CD4-positive, CD25-positive, alpha-beta regulatory T cell (primary cell): ENCODE measurements at regions not wholly inside any gene's neighbourhood (a gene's known extent, or its start where the extent isn't known, plus 50 kb on each side); places are given as distances from the start of the nearest gene placed in this dataset.

ENCODE experiments used
- ATAC-seq, 2 donors: fragments of 150-1000 bp; cut with Tn5 transposase; one replicate each; pipeline ENCODE4 v1.10.0; 2021; ENCODE audit warnings: low read depth in 2 of 2, moderate number of reproducible peaks in 2 of 2, moderate library complexity in 1 of 2
- DNase-seq, 3 donors: peaks; one replicate each; pipeline versions ENCODE4 v3.0.0 to v3.0.0-alpha.2; 2012 to 2022; ENCODE audit warnings: mixed read lengths in 1 of 3
- H3K27ac ChIP-seq: one replicate; pipeline ENCODE4 v1.7.0; 2013; ENCODE audit warnings: mild to moderate bottlenecking, low read length; ENCODE audit not compliant: insufficient read depth, poor library complexity, severe bottlenecking
- H3K27me3 ChIP-seq: one replicate; pipeline ENCODE4 v1.7.0; 2013; ENCODE audit warnings: low read length; ENCODE audit not compliant: control insufficient read depth, insufficient read depth
- H3K36me3 ChIP-seq: one replicate; pipeline ENCODE4 v1.7.0; 2013; ENCODE audit warnings: mild to moderate bottlenecking, low read length, moderate library complexity; ENCODE audit not compliant: control insufficient read depth, insufficient read depth
- H3K4me1 ChIP-seq: 2 replicates; pipeline ENCODE4 v1.7.0; 2013; ENCODE audit warnings: mild to moderate bottlenecking, low read length; ENCODE audit not compliant: insufficient read depth, control insufficient read depth, poor library complexity, severe bottlenecking
- H3K4me3 ChIP-seq: one replicate; pipeline ENCODE4 v1.7.0; 2013; ENCODE audit warnings: low read depth, mild to moderate bottlenecking, low read length, moderate library complexity
- H3K9me3 ChIP-seq, 2 experiments: 1 replicate in 1 of 2; 2 replicates in 1 of 2; pipeline ENCODE4 v1.7.0; 2013; ENCODE audit warnings: low read length in 2 of 2, mild to moderate bottlenecking in 1 of 2, moderate library complexity in 1 of 2; ENCODE audit not compliant: control insufficient read depth in 2 of 2
- H3K27ac Mint-ChIP-seq, 3 donors: one replicate each; pipeline ENCODE4 v1.8.0; 2020 to 2022; ENCODE audit warnings: mild to moderate bottlenecking in 3 of 3, mixed read lengths in 3 of 3, moderate library complexity in 2 of 3
- H3K27me3 Mint-ChIP-seq: one replicate; pipeline ENCODE4 v1.8.0; 2022; ENCODE audit warnings: mild to moderate bottlenecking, mixed read lengths
- H3K36me3 Mint-ChIP-seq: one replicate; pipeline ENCODE4 v1.8.0; 2020; ENCODE audit warnings: mixed read lengths
- H3K4me1 Mint-ChIP-seq, 4 donors: one replicate each; pipeline ENCODE4 v1.8.0; 2020 to 2022; ENCODE audit warnings: mixed read lengths in 4 of 4, mild to moderate bottlenecking in 1 of 4
- H3K4me3 Mint-ChIP-seq, 4 donors: one replicate each; pipeline ENCODE4 v1.8.0; 2020 to 2022; ENCODE audit warnings: mild to moderate bottlenecking in 4 of 4, mixed read lengths in 4 of 4, moderate library complexity in 3 of 4
- H3K9me3 Mint-ChIP-seq, 7 donors: one replicate each; pipeline ENCODE4 v1.8.0; 2020 to 2022; ENCODE audit warnings: mixed read lengths in 7 of 7, mild to moderate bottlenecking in 3 of 7, moderate library complexity in 2 of 7

DNA sequence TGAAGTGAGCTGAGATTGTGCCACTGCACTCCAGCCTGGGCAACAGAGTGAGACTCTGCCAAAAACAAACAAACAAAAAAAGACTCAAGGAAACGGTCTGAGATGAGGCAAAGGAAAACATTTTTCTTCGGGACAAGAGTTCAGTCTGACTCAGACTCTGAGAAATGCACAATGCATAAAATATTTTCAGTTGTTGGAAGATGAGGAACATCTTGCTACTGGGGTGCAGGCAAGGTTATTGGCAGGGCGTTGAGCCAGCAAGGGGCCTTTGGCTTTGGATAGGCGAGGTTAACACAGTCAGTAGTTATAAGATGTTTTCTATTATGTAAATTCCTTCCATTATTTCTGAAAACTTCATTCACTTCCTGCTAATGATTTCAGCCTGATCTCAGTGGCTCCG, 96.1 kb upstream of the VCX start:
- Mint-ChIP-seq H3K27me3 (no peaks in the 10 kb centered on the region), H3K4me1 (no peaks in the 10 kb centered on the region), H3K36me3 (no peaks in the 10 kb centered on the region), H3K27ac (no peak overlapping the region), H3K9me3 (peaks cover 0 to 5% (median 0%) of the 10 kb centered on the region in 7 donors), H3K4me3 (no peak overlapping the region)
- no peaks in the 10 kb centered on the region for H3K27me3 ChIP-seq
- ATAC-seq: no peak
- H3K36me3 ChIP-seq: no peaks in the 10 kb centered on the region
- no peak overlapping the region for H3K4me3 ChIP-seq
- no peak overlapping the region for H3K27ac ChIP-seq
- H3K4me1 ChIP-seq: no peaks in the 10 kb centered on the region
- H3K9me3 ChIP-seq: no peaks in the 10 kb centered on the region
- DNase-seq: no peak

DNA sequence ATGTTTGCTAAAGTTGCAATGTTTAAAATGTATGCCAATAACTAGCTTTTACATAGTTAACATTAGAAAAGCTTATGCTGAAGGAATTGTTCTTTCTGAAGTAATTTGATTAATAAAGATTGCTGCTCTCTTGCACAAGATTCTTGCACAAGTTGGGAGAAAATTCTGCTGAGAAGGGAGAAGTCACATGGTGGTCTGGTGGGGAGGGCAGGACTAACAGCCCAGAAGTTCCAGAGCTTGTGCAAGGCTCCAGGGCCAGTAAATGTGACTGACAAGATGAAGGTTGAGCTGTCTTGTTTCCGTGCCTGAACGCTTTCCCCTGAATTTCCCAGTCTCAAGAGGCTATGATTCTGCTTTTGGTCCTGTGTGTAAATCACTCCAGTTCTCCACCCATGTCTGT, 112.9 kb upstream of the VCX start:
- no peak overlapping the region for H3K4me3 Mint-ChIP-seq
- DNase-seq (no peak), ATAC-seq (no peak)
- Histone ChIP-seq H3K4me1 (no peaks in the 10 kb centered on the region), H3K36me3 (no peaks in the 10 kb centered on the region), H3K9me3 (no peaks in the 10 kb centered on the region), H3K27ac (no peak overlapping the region), H3K27me3 (no peaks in the 10 kb centered on the region), H3K4me3 (no peak overlapping the region)
- no peaks in the 10 kb centered on the region for H3K36me3 Mint-ChIP-seq
- H3K4me1 Mint-ChIP-seq: no peaks in the 10 kb centered on the region
- no peak overlapping the region for H3K27ac Mint-ChIP-seq
- H3K27me3 Mint-ChIP-seq: no peaks in the 10 kb centered on the region
- peaks cover 0 to 5% (median 0%) of the 10 kb centered on the region in 7 donors for H3K9me3 Mint-ChIP-seq

DNA sequence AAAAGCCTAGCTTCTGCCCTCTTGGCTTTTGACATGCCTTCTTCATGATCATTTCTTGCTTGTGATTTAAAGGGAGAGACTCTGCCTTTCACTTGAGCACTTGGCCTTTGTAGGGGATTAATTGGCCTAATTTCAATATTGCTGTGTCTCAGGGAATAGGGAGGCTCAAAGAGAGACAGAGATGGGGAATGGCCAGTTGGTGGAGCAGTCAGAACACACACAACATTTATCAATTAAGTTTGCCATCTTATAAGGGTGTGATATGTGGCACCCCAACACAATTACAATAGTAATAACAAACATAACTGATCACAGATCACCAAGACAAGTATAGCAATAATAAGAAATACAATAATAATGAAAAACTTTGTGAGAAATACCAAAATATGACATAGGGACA, 122.5 kb upstream of the VCX start:
- ATAC-seq (no peak), DNase-seq (no peak)
- no peaks in the 10 kb centered on the region for H3K27me3 ChIP-seq
- Mint-ChIP-seq H3K9me3 (peaks cover 0 to 3% (median 0%) of the 10 kb centered on the region in 7 donors), H3K36me3 (no peaks in the 10 kb centered on the region), H3K4me1 (no peaks in the 10 kb centered on the region), H3K4me3 (no peak overlapping the region), H3K27ac (no peak overlapping the region), H3K27me3 (no peaks in the 10 kb centered on the region)
- H3K4me1 ChIP-seq: no peaks in the 10 kb centered on the region
- H3K9me3 ChIP-seq: no peaks in the 10 kb centered on the region
- no peak overlapping the region for H3K27ac ChIP-seq
- H3K36me3 ChIP-seq: no peaks in the 10 kb centered on the region
- no peak overlapping the region for H3K4me3 ChIP-seq

DNA sequence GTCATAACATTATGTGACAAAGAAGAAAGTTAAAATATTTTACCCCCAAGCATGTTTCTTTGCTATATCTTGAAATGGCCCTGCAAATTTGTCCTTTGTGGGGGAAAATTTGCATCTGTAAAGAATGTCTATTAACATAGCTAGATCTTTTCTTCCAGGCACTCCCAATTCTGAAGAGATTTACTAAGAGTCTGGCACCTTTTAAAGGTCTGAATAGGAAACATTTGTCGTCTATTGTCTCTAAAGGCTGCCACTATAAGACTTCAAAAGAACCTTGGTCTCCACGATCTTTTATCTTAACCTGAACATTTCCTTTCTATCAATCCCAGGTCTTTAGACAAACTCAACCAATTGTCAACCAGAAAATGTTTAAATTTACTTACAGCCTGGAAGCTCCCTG, 128.6 kb upstream of the VCX start:
- H3K9me3 ChIP-seq: no peaks in the 10 kb centered on the region
- no peaks in the 10 kb centered on the region for H3K4me1 Mint-ChIP-seq
- H3K27me3 ChIP-seq: no peaks in the 10 kb centered on the region
- DNase-seq: no peak
- ATAC-seq: no peak
- peaks cover 0 to 3% (median 2%) of the 10 kb centered on the region in 7 donors for H3K9me3 Mint-ChIP-seq
- no peaks in the 10 kb centered on the region for H3K36me3 Mint-ChIP-seq
- no peak overlapping the region for H3K4me3 Mint-ChIP-seq
- no peaks in the 10 kb centered on the region for H3K27me3 Mint-ChIP-seq
- H3K4me3 ChIP-seq: no peak overlapping the region
- no peak overlapping the region for H3K27ac ChIP-seq
- H3K36me3 ChIP-seq: no peaks in the 10 kb centered on the region
- H3K4me1 ChIP-seq: no peaks in the 10 kb centered on the region
- H3K27ac Mint-ChIP-seq: no peak overlapping the region

DNA sequence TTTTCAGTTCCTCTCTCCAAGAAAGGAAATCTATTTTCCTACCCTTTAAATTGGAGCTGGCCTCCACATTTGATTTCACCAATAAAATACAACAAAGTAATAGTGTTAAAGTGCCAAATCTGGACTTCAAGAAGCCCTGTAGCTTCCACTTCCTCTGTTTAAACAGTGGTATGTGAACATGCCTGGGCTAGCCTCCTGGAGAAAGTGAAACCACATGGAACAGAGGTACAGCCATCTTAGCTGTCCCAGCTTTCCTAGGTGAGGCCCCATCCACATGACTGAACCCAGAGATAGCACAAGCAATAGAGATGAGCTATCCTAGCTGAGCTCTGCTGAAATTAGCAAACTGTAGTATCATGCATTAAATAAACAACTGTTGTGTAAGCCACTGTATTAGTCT, 131.8 kb upstream of the VCX start:
- no peaks in the 10 kb centered on the region for H3K27me3 Mint-ChIP-seq
- Histone ChIP-seq H3K27ac (no peak overlapping the region), H3K9me3 (no peaks in the 10 kb centered on the region), H3K4me3 (no peak overlapping the region), H3K36me3 (no peaks in the 10 kb centered on the region), H3K4me1 (no peaks in the 10 kb centered on the region), H3K27me3 (no peaks in the 10 kb centered on the region)
- H3K4me1 Mint-ChIP-seq: no peaks in the 10 kb centered on the region
- H3K36me3 Mint-ChIP-seq: no peaks in the 10 kb centered on the region
- ATAC-seq: no peak
- no peak overlapping the region for H3K4me3 Mint-ChIP-seq
- DNase-seq: peak in 1 of 3 donors; percentile 3
- H3K9me3 Mint-ChIP-seq: peaks cover 0 to 8% (median 0%) of the 10 kb centered on the region in 7 donors
- no peak overlapping the region for H3K27ac Mint-ChIP-seq

DNA sequence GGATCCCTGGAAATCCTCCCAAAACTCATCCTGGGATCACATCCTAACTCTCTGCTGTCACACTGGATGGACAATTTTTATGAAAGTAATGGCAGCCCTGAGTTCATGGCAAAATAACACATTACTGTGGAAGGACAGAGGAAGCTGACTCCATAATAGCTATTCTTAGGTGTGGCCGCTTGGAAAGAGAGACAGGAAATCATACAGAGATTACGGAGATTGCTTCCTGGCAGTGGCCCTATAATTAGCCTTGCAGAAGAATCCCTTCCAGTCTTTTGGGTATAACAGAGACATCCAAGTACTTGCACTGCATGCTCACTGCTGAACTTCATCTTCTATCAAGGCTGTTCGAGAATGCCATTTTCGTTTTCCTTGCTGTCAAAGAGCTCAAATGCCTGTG, 133.1 kb upstream of the VCX start:
- no peak overlapping the region for H3K27ac ChIP-seq
- no peaks in the 10 kb centered on the region for H3K9me3 ChIP-seq
- no peaks in the 10 kb centered on the region for H3K27me3 ChIP-seq
- H3K4me1 Mint-ChIP-seq: no peaks in the 10 kb centered on the region
- no peaks in the 10 kb centered on the region for H3K27me3 Mint-ChIP-seq
- H3K9me3 Mint-ChIP-seq: peaks cover 0 to 8% (median 0%) of the 10 kb centered on the region in 7 donors
- no peaks in the 10 kb centered on the region for H3K36me3 Mint-ChIP-seq
- H3K27ac Mint-ChIP-seq: no peak overlapping the region
- no peak for ATAC-seq
- H3K4me1 ChIP-seq: no peaks in the 10 kb centered on the region
- H3K36me3 ChIP-seq: no peaks in the 10 kb centered on the region
- no peak overlapping the region for H3K4me3 ChIP-seq
- H3K4me3 Mint-ChIP-seq: no peak overlapping the region
- no peak for DNase-seq

DNA sequence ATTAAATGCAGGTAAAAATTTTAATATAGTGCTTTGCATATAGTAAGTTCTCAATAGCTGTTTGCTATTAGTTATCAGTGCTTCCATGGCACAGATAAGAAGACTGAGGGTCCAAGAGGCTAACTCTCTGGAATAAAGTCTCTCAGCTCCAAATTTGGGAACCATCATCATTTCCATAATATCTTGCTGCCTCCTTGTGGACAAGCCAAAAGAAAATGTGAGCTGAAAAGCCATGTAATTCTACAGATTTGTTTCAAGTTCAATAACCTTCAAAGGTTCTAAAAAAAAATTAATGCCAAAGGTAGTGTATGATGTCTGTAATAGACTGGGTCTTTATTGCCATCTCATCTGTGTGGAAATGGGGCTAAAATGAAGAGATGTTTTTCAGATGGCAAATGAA, 136.9 kb upstream of the VCX start:
- H3K36me3 Mint-ChIP-seq: no peaks in the 10 kb centered on the region
- no peaks in the 10 kb centered on the region for H3K27me3 ChIP-seq
- H3K4me1 ChIP-seq: no peaks in the 10 kb centered on the region
- H3K9me3 Mint-ChIP-seq: peaks cover 0 to 8% (median 2%) of the 10 kb centered on the region in 7 donors
- no peak overlapping the region for H3K4me3 ChIP-seq
- DNase-seq (no peak), ATAC-seq (no peak)
- H3K27me3 Mint-ChIP-seq: no peaks in the 10 kb centered on the region
- no peaks in the 10 kb centered on the region for H3K9me3 ChIP-seq
- H3K36me3 ChIP-seq: no peaks in the 10 kb centered on the region
- no peaks in the 10 kb centered on the region for H3K4me1 Mint-ChIP-seq
- H3K27ac ChIP-seq: no peak overlapping the region
- no peak overlapping the region for H3K27ac Mint-ChIP-seq
- H3K4me3 Mint-ChIP-seq: no peak overlapping the region

DNA sequence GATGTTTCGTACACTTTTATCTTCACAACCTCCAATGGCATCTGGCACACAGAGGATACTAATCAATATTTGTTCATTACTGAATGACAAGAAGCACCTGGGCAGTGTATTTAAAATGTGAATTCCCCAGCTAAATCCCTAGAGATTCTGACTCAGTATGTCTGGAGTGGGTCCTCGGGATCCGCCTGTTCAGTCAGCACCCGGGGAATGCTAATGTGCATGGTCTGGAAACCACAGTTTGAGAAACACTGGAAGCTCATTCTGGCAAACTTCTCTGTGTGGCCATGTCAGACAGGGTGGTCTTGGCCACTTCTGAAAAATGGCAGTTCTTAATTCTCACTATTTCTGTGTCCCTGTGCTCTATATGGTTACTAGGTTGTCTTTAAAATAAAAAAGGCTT, 138.8 kb upstream of the VCX start:
- no peaks in the 10 kb centered on the region for H3K27me3 ChIP-seq
- no peaks in the 10 kb centered on the region for H3K4me1 ChIP-seq
- Mint-ChIP-seq H3K27ac (no peak overlapping the region), H3K36me3 (no peaks in the 10 kb centered on the region), H3K4me3 (no peak overlapping the region), H3K9me3 (peaks cover 0 to 17% (median 0%) of the 10 kb centered on the region in 7 donors), H3K4me1 (no peaks in the 10 kb centered on the region), H3K27me3 (no peaks in the 10 kb centered on the region)
- ATAC-seq: no peak
- H3K27ac ChIP-seq: no peak overlapping the region
- H3K4me3 ChIP-seq: no peak overlapping the region
- H3K36me3 ChIP-seq: no peaks in the 10 kb centered on the region
- no peaks in the 10 kb centered on the region for H3K9me3 ChIP-seq
- no peak for DNase-seq
